ENCODE measurements at regions not wholly inside any gene's neighbourhood (a gene's known extent, or its start where the extent isn't known, plus 50 kb on each side); places are given as distances from the start of the nearest gene placed in this dataset.

- POLR2A ChIA-PET, result no interaction called here
- ATAC-seq (no peak), FAIRE-seq (no peak), DNase-seq (ENCODE audit: low read depth, low spot score) (no peak)
- 7% methylated on average over 3 of the region's 3 CpGs for WGBS (ENCODE audit: insufficient coverage, insufficient replicate concordance, low lambda C conversion rate, missing lambda C conversion rate)
- RAD21 ChIA-PET (ENCODE audit: unreplicated experiment), result no interaction called here
- H3K79me2 ChIP-seq (ENCODE audit: control insufficient read depth, insufficient read depth, low read length), result no peaks in the 10 kb centered on the region
- no peaks in the 10 kb centered on the region for H4K20me1 ChIP-seq (ENCODE audit: control insufficient read depth, insufficient read depth)
- no peaks in the 10 kb centered on the region for H3K27me3 ChIP-seq (replicated peaks in 1 of 2; ENCODE audit: control insufficient read depth in 2 of 2, insufficient read depth in 2 of 2, low read length in 1 of 2)
- intact Hi-C loops (cut with micrococcal nuclease; ENCODE audit: unreplicated experiment) (no loop called here), in situ Hi-C loops (cut with MboI) (no loop called here)
- no TSS peak for BruUV-seq (replicated peaks)
- no peak overlapping the region for H3K4me2 ChIP-seq (ENCODE audit: control insufficient read depth, insufficient read depth)
- no peak overlapping the region for H3K4me3 ChIP-seq
- H3K9ac ChIP-seq (ENCODE audit: control insufficient read depth, insufficient read depth, low read length), result no peak overlapping the region
- no peaks in the 10 kb centered on the region for H3K36me3 ChIP-seq (ENCODE audit: control insufficient read depth in 2 of 2, insufficient read depth in 2 of 2, low read length in 1 of 2)
- H3K4me1 ChIP-seq (ENCODE audit: control insufficient read depth, insufficient read depth, low read length), result no peaks in the 10 kb centered on the region
- CTCF ChIA-PET, result interaction anchor here (1.0 kb wide), 1 partner anchor 10 kb away, joined by 3 read pairs; no protein-coding TSS in a partner anchor
- no peak overlapping the region for H3K27ac ChIP-seq (ENCODE audit: control insufficient read depth, insufficient read depth)
- no peaks in the 10 kb centered on the region for H3K9me3 ChIP-seq (replicated peaks; ENCODE audit: control insufficient read depth, insufficient read depth, low read length)
- no peak for TF ChIP-seq BMI1 (IDR thresholded peaks at IDR 0.05; ENCODE audit: borderline replicate concordance)
- TF ChIP-seq, protein P1, sequence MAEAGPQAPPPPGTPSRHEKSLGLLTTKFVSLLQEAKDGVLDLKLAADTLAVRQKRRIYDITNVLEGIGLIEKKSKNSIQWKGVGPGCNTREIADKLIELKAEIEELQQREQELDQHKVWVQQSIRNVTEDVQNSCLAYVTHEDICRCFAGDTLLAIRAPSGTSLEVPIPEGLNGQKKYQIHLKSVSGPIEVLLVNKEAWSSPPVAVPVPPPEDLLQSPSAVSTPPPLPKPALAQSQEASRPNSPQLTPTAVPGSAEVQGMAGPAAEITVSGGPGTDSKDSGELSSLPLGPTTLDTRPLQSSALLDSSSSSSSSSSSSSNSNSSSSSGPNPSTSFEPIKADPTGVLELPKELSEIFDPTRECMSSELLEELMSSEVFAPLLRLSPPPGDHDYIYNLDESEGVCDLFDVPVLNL (IDR thresholded peaks at IDR 0.05; ENCODE audit: low read depth, low read length), result no peak
- TF ChIP-seq, protein P2, sequence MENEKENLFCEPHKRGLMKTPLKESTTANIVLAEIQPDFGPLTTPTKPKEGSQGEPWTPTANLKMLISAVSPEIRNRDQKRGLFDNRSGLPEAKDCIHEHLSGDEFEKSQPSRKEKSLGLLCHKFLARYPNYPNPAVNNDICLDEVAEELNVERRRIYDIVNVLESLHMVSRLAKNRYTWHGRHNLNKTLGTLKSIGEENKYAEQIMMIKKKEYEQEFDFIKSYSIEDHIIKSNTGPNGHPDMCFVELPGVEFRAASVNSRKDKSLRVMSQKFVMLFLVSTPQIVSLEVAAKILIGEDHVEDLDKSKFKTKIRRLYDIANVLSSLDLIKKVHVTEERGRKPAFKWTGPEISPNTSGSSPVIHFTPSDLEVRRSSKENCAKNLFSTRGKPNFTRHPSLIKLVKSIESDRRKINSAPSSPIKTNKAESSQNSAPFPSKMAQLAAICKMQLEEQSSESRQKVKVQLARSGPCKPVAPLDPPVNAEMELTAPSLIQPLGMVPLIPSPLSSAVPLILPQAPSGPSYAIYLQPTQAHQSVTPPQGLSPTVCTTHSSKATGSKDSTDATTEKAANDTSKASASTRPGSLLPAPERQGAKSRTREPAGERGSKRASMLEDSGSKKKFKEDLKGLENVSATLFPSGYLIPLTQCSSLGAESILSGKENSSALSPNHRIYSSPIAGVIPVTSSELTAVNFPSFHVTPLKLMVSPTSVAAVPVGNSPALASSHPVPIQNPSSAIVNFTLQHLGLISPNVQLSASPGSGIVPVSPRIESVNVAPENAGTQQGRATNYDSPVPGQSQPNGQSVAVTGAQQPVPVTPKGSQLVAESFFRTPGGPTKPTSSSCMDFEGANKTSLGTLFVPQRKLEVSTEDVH (IDR thresholded peaks at IDR 0.05; ENCODE audit: low read depth, partially characterized antibody), result no peak
- TF ChIP-seq TCF3 (IDR thresholded peaks at IDR 0.05; ENCODE audit: borderline replicate concordance, insufficient read depth, low read depth, low read length), result no peak
- SMC1A ChIA-PET (ENCODE audit: uncharacterized antibody, unreplicated experiment), result interaction anchor here (1.2 kb wide), 1 partner anchor 18 kb away, joined by 3 read pairs; no protein-coding TSS in a partner anchor
- H2AFZ ChIP-seq (ENCODE audit: control insufficient read depth, low read depth, low read length), result no peak overlapping the region
Measured at GRCh38 chr13:80529734-80530133, 188.8 kb upstream of the SPRY2 start.

All from GM12878 (cell line).